Myocyte (in vitro differentiated cells): ENCODE measurements at regions not wholly inside any gene's neighbourhood (a gene's known extent, or its start where the extent isn't known, plus 50 kb on each side); places are given as distances from the start of the nearest gene placed in this dataset.
"Not testable (repeated sequence)": the region's sequence is repeated elsewhere in the genome, so short reads cannot be mapped to it uniquely, and the experiment has no call there.

ENCODE experiments used
- DNase-seq: peaks from one replicate; pipeline ENCODE4 v3.0.0-alpha.2; 2012; ENCODE audit warnings: low read depth

GRCh38 chr2:220332886-220333285, 705.5 kb downstream of the SLC4A3 start:
- no peak for DNase-seq

GRCh38 chr2:220334210-220334609, 706.8 kb downstream of the SLC4A3 start:
- DNase-seq = peak; percentile 79

GRCh38 chr2:220334871-220335590, 707.6 kb downstream of the SLC4A3 start:
- DNase-seq = peak; percentile 81

- DNase-seq = no peak
These were observed 708.1 kb downstream of the SLC4A3 start for GRCh38 chr2:220335591-220335915.

GRCh38 chr2:220336771-220337170, 709.3 kb downstream of the SLC4A3 start:
- DNase-seq = no peak

GRCh38 chr2:220337611-220338440, 710.4 kb downstream of the SLC4A3 start:
- no peak for DNase-seq

- DNase-seq = no peak
These were observed 713.6 kb downstream of the SLC4A3 start for GRCh38 chr2:220341014-220341413.

GRCh38 chr2:220346919-220347318, 719.5 kb downstream of the SLC4A3 start:
- DNase-seq = no peak

- DNase-seq = peak; percentile 47
These were observed 720.2 kb downstream of the SLC4A3 start for GRCh38 chr2:220347626-220348025.

GRCh38 chr2:220348206-220348605, 720.8 kb downstream of the SLC4A3 start:
- DNase-seq = no peak

GRCh38 chr2:220353897-220354296, 726.5 kb downstream of the SLC4A3 start:
- no peak for DNase-seq

GRCh38 chr2:220356076-220356475, 728.6 kb downstream of the SLC4A3 start:
- DNase-seq = no peak

- no peak for DNase-seq
These were observed 737.6 kb downstream of the SLC4A3 start for GRCh38 chr2:220365023-220365422.

GRCh38 chr2:220366765-220367164, 739.3 kb downstream of the SLC4A3 start:
- DNase-seq = no peak

- DNase-seq = no peak
These were observed 743.3 kb downstream of the SLC4A3 start for GRCh38 chr2:220370764-220371163.

- no peak for DNase-seq
These were observed 743.8 kb downstream of the SLC4A3 start for GRCh38 chr2:220371211-220371610.

- DNase-seq = peak; percentile 2
These were observed 746.4 kb downstream of the SLC4A3 start for GRCh38 chr2:220373878-220374277.

GRCh38 chr2:220374282-220374681, 746.9 kb downstream of the SLC4A3 start:
- no peak for DNase-seq

GRCh38 chr2:220377482-220378155, 750.2 kb downstream of the SLC4A3 start:
- no peak for DNase-seq

- DNase-seq = not testable (repeated sequence)
These were observed 760.3 kb downstream of the SLC4A3 start for GRCh38 chr2:220387758-220388157.

- no peak for DNase-seq
These were observed 766.3 kb downstream of the SLC4A3 start for GRCh38 chr2:220393711-220394110.

GRCh38 chr2:220394433-220394832, 767.0 kb downstream of the SLC4A3 start:
- DNase-seq = peak; percentile 40
